ENCODE measurements at regions not wholly inside any gene's neighbourhood (a gene's known extent, or its start where the extent isn't known, plus 50 kb on each side); places are given as distances from the start of the nearest gene placed in this dataset.

DNA sequence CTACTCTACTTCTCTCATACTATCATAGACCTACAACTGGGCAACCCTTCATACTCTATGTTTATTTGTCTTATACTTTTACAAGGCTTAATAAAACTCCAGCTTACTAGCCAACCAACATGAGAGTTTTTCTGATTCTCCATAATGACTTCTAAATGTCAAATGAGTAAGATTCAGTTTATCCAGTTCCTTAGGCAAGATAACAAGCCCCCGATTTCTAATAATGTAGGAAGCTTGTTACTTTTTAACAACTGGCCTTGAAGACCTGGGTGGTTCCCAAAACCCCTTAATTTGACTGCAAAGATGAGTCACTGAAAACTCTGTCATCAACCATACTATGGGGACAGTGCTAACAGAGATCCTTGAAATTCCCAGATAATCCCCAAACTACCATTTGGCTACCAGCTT is 294.6 kb upstream of the ACTBL2 start:
- no peak for DNase-seq (ENCODE audit: low spot score)
- intact Hi-C loops (cut with DNase I), result loop anchor here (5.0 kb wide), 3 partner anchors 125 to 480 kb away; no protein-coding TSS in a partner anchor

- DNase-seq (ENCODE audit: low spot score), result no peak
- intact Hi-C loops (cut with DNase I), result loop anchor here (5.0 kb wide), 3 partner anchors 124 to 479 kb away; no protein-coding TSS in a partner anchor
Measured at GRCh38 chr5:57776035-57776434, 293.4 kb upstream of the ACTBL2 start.

DNA sequence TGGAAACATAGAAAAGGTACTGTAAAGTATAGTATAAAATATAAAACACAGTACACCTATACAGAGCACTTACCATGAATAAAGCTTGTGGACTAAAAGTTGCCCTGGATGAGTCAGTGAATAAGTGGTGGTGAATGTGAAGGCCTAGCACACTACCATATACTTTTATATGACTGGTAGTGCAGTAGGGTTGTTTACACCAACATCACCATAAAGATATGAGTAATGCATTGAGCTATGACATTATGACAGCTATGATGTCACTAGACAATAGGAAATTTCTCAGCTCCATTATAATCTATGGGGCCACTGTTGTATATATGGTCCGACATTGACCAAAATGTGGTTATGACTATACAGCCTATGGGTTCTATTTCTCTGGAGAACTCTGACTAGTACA is 291.8 kb upstream of the ACTBL2 start:
- no peak for DNase-seq (ENCODE audit: low spot score)
- intact Hi-C loops (cut with DNase I), result no loop called here

DNA sequence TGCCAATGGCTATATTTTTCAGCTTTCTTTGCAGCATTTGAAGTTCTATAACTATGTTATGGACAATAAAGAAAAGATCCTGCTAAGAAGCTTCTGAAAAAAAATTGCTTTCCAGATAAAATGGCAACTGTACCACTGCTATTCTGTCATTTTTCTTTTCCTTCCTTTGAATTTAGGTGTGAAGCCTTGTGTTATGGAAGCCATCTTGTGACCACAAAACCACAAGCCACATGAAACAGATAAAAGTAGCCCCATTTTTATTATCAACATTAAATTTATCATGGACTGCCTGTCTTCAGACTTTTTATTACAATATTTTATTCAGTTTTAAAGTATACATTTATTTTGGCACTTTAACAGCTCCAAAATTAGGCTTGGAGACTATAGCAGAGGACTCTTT is 289.9 kb upstream of the ACTBL2 start:
- intact Hi-C loops (cut with DNase I), result no loop called here
- DNase-seq (ENCODE audit: low spot score), result no peak

GRCh38 chr5:57770039-57770438 is 287.4 kb upstream of the ACTBL2 start:
- intact Hi-C loops (cut with DNase I), result no loop called here
- DNase-seq (ENCODE audit: low spot score), result no peak

DNA sequence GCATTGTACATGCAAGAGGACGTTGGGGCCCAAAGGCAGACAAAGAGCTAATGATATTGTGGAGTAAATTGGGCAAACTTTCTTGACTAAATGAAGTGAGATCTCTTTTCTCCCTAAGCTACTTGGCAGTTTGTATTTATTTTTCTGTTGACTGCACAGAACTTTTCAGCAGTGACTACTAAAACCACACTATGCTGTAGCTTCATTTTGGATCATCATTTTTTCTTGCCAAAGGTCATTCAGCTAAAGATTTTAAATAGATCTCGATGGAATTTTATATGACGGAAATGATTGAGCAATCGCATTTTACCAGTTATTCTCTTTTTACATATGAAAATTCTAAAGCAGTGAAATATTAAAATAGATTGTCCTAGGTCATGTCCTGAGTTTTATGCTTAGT is 286.1 kb upstream of the ACTBL2 start:
- intact Hi-C loops (cut with DNase I), result no loop called here
- DNase-seq (ENCODE audit: low spot score), result no peak

- DNase-seq (ENCODE audit: low spot score), result no peak
- intact Hi-C loops (cut with DNase I), result no loop called here
Measured at GRCh38 chr5:57764479-57765089, 282.0 kb upstream of the ACTBL2 start.

- intact Hi-C loops (cut with DNase I), result no loop called here
- DNase-seq (ENCODE audit: low spot score), result no peak
Measured at GRCh38 chr5:57761513-57761912, 278.9 kb upstream of the ACTBL2 start.

GRCh38 chr5:57754616-57755015 is 272.0 kb upstream of the ACTBL2 start:
- DNase-seq (ENCODE audit: low spot score), result no peak
- intact Hi-C loops (cut with DNase I), result no loop called here

DNA sequence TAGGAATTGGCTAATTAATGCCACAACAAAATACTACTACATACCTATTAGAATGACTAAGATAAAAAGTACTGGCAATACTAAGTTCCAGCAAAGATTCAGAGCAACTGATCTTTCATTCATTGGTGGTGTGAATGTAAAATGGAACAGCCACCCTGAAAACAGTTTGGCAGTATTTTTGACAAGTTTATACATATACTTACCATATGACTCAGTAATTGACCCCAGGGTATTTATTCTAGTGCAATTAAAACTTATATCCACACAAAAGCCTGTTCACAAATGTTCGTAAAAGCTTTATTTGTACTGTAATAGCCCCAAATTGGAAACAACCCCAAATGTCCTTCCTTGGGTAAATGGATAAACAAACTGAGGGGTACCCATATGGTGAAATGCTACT is 270.8 kb upstream of the ACTBL2 start:
- DNase-seq (ENCODE audit: low spot score), result no peak
- intact Hi-C loops (cut with DNase I), result no loop called here

GRCh38 chr5:57751710-57752109 is 269.1 kb upstream of the ACTBL2 start:
- intact Hi-C loops (cut with DNase I), result no loop called here
- no peak for DNase-seq (ENCODE audit: low spot score)

- intact Hi-C loops (cut with DNase I), result no loop called here
- no peak for DNase-seq (ENCODE audit: low spot score)
Measured at GRCh38 chr5:57750891-57751290, 268.3 kb upstream of the ACTBL2 start.

GRCh38 chr5:57750282-57750681 is 267.7 kb upstream of the ACTBL2 start:
- intact Hi-C loops (cut with DNase I), result no loop called here
- no peak for DNase-seq (ENCODE audit: low spot score)

DNA sequence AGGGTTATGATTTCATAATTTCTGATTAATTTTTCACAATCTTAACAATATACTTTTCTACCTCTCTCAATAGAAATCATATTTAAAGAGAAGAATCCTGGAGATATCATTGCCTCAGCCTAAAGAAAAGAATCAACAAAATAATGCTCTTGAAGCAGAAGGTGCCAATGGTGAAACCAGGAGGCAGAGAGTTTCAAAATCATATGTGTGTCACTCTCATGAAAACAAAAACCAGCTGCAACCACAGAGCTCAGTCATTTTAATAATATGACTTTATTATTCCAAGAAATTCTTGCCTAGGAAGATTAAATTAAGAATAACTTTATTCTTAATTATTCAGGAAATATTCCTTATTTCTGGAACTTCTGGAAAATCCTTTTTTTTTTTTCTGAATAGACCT is 266.8 kb upstream of the ACTBL2 start:
- intact Hi-C loops (cut with DNase I), result no loop called here
- no peak for DNase-seq (ENCODE audit: low spot score)

DNA sequence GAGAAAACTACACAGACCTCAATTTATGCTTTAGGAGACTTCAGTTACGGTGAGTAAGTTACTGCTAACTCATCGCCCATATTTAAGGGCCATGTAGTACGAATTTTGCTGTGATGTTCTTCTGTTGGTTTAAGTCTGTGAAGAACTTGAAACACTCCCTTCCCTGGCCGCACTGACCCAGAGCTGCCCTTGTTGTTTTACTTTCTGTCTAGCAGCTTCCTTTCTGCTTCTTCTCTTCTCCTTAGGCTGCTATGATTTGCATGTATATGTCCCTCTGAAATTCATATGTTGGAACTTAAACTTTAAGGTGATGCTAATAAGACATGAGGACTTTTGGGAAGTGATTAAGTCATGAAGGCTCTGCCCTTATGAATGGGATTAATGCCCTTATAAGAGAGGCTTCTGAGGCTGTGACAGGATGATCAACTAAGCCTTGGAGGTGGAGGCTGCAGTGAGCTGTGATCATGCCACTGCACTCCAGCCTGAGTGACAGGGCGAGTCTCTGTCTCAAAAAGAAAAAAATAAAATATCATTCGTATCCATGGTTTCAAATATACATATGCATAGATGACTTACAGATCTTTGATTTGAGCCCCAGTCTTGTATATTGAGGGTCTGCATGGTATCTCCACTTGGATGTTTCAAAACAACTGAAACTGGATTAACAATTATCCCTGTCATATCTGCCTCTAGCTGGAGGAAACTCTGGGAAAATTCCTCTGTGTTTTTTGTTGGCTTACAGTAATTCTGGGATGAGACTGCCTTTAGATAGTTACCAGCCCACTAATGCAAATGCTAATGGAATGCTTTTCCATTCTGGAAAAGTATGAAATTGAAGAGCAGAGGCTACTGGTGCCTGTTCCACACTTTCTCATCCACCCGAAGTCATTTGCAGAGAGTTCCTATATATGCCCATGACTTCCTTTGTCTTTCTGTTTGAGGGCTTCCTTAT is 263.4 kb upstream of the ACTBL2 start:
- intact Hi-C loops (cut with DNase I), result no loop called here
- DNase-seq (ENCODE audit: low spot score), result no peak

- intact Hi-C loops (cut with DNase I), result no loop called here
- no peak for DNase-seq (ENCODE audit: low spot score)
Measured at GRCh38 chr5:57745029-57745428, 262.4 kb upstream of the ACTBL2 start.

DNA sequence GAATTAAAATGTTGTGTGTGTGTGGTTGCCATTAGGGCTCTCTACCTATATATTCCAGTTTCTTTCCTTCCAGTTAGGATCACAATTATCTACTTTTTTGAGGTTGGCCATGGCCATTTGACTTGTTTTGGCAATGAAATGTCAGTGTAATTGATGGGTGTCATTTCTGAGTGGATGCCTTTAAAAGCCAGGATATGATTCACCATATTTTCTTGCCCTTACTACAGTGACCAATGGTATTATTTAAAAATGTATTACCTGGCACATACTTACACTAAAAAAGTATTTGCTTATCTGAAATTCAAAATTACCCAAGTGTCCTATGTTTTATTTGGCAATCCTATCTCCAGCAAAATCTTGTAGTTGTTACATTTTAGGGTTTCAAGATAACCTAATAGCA is 258.7 kb upstream of the ACTBL2 start:
- DNase-seq (ENCODE audit: low spot score), result no peak
- intact Hi-C loops (cut with DNase I), result no loop called here

DNA sequence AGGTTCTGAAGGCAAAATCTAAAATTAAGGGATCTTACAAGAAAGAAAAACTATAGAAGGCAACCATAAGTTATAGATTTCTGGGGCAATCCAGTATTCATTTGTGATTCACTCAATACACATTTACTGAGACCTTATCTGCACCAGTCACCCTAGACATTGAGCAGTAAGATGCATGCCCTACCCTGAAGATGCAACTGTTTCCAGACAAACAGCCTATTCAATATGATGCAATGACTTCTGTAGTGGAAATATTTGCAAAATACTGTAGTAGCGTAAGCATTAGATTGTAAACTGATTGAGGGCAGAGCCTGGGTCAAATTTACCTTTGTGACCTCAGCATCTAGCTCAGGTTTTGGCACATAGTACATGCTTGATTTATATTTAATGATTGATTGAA is 256.2 kb upstream of the ACTBL2 start:
- no peak for DNase-seq (ENCODE audit: low spot score)
- intact Hi-C loops (cut with DNase I), result no loop called here

DNA sequence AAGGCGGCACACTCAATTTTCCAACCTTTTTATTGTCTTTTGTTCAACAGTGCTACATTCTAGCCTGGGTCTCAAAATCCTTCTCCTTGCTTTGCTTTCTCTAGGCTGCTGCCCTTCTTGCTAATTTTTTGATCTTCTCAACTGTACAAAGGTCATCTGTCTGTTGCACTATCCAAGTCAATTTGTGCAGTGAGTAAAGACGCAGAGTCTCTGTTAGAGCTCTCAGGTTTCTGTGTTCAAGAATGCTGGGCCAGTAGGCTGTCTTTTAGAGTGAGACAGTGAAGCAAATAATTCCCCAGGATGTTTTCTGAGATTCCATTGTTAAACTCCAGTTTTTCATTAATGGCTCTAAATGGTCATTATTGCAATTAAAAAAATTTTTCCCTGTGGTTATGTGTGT is 255.7 kb upstream of the ACTBL2 start:
- intact Hi-C loops (cut with DNase I), result no loop called here
- no peak for DNase-seq (ENCODE audit: low spot score)

GRCh38 chr5:57736716-57737115 is 254.1 kb upstream of the ACTBL2 start:
- no peak for DNase-seq (ENCODE audit: low spot score)
- intact Hi-C loops (cut with DNase I), result no loop called here
